GM19043 (cell line): ENCODE measurements at regions not wholly inside any gene's neighbourhood (a gene's known extent, or its start where the extent isn't known, plus 50 kb on each side); places are given as distances from the start of the nearest gene placed in this dataset.

Experiments
- ATAC-seq: cut with Tn5 transposase; IDR thresholded peaks from one replicate; pipeline ENCODE4 v1.9.1; 2021; ENCODE audit warnings: low read depth; ENCODE audit not compliant: unreplicated experiment

GRCh38 chr21:28550057-28550825 lies 442.4 kb downstream of the LTN1 start:
- ATAC-seq = no peak

DNA sequence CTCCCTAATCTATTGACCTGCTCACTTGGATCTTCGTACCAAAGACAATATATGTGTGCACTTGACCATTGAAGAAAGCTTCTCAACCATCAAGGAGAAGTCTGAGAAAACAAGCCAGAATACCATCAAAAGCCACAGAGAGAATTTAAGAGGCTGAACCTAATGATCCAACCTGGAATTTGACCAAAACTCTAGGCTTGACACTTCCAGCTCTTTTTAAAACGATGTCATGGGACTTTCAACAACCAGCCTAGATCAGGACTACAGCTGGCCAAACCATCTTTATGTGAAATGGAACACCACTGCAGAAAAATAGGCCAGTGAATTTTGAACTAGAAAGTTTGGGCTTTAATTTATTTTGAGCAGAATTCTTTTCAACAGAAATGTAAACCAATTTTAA lies 444.4 kb downstream of the LTN1 start:
- ATAC-seq = no peak

DNA sequence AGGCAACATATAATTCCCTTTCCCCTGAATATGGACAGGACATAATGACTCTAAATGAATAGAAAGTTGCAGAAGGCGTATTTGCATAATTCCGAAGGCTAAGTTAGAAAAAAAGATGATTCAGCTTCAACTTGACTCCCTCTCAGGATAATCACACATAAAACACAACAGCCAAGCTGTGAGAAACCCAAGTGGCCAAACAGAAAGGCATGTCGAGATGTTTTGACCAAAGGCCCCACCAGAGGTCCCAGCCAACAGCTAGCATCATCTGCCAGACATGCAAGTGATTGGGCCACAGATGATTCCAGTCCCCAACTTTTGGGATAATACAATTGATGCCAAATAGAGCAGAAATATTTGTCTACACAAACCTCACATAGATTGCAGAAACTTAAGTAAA lies 444.9 kb downstream of the LTN1 start:
- no peak for ATAC-seq

DNA sequence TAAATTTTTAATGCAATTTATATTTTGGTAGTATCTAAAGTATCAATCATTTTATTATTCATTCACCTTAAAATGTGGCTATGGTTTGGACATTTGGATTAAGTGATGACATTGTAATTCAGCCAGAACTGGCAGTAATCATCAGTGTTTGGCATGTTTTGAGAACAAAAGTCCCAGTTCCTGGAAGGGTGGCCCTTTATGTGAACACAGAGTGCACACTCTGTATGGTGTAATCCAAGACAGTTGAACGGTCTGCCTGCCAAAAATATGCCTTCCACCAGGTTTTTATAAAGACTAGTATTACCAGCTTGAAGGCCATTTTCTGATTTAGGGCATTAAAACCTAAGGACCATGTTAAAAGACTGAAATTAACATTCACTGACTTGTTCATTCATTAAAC lies 448.7 kb downstream of the LTN1 start:
- ATAC-seq = no peak

- ATAC-seq = no peak
Observed at GRCh38 chr21:28541371-28542112, 451.1 kb downstream of the LTN1 start.

- ATAC-seq = no peak
Observed at GRCh38 chr21:28540514-28540913, 452.2 kb downstream of the LTN1 start.

GRCh38 chr21:28539623-28539988 lies 453.1 kb downstream of the LTN1 start:
- ATAC-seq = no peak

- ATAC-seq = no peak
Observed at GRCh38 chr21:28538987-28539622, 453.6 kb downstream of the LTN1 start.

- ATAC-seq = no peak
Observed at GRCh38 chr21:28537371-28538079, 455.2 kb downstream of the LTN1 start.

DNA sequence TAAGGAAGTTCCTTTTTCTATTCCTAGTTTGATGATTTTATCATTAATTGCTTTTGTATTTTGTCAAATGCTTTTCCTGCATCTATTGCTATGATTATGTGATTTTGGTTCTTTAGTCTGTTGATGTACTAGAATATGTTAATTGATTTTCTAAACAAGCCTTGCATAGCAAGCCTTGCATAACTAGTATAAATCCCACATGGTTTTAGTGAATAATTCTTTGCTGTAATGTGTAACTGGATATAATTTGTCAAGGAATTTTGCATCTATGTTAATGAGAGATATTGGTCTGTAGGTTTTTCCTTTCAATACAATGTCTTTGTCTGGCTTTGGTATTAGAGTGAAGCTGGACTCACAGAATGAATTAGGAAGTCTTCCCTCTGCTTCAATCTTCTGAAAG lies 460.2 kb downstream of the LTN1 start:
- ATAC-seq = no peak

DNA sequence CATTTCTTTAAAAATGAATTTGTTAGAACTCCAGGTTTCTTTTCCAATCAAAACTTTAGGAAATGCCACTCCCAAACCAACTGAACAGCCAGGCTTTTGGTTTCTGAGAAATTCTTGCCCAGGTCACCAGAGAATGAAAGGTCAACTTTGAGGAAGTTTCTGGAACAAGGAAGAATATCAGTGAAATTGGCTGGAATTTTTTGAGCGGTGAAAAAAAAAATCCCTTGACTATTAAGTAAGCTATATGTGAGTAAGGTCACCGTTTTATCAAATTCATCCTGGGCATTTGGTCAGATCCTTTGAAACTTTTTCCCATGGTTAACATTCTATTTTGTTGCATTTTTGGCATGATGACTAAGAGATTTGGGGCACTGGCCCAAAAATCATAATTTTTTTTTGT lies 469.3 kb downstream of the LTN1 start:
- no peak for ATAC-seq

DNA sequence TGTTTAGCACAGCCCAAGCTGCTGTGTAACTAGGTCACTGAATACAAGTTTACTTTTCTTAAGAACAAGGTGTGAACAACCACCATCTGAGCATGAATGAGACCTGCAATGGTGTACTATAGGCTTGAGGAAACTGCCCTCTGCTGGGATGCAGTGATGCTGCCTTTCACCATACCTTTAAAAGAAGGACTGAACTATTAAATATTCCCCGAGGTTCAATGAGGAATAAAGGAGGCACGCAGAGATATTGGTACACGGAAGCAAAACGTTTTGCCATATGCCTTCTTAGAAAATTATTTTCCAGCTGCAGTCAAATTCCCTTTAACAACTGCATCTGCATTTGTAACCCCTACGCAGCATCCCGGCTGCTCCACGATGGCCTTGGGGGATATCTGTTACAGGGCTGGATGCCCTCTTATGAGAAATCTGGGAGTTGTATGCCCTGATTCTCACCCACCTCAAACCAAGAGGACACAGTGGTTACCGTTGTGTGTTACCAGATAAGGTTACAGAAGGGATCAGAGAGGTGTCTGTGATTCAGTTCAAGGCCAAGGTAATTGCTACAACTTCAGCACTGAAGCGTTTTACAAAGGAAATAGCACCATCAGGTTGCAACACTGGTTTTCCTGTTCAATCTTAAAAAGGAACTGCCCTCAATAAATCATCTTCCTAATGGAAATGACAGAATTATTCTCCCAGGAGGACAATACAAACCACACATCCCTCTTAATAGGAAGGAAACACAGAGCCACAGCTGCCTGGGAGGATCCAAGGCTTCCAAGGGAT lies 470.5 kb downstream of the LTN1 start:
- ATAC-seq = no peak

DNA sequence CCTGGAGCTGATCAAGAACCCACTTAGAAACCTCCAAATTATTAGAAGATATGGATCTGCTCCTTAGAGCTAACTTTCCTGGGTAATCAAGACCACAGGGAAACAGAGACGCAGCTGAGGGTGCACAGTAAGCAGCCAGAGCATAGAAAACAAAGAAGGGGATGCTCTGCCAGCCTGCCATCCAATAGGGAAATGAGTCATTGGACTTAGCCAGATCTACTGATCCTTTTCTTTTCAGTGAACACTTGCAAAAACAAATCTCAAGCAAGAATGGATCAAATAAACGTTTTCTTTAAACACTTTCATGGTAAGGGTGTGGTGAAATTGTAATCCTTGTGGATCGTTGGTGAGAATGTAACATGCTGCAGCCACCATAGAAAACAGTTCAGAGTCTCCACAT lies 474.0 kb downstream of the LTN1 start:
- no peak for ATAC-seq

DNA sequence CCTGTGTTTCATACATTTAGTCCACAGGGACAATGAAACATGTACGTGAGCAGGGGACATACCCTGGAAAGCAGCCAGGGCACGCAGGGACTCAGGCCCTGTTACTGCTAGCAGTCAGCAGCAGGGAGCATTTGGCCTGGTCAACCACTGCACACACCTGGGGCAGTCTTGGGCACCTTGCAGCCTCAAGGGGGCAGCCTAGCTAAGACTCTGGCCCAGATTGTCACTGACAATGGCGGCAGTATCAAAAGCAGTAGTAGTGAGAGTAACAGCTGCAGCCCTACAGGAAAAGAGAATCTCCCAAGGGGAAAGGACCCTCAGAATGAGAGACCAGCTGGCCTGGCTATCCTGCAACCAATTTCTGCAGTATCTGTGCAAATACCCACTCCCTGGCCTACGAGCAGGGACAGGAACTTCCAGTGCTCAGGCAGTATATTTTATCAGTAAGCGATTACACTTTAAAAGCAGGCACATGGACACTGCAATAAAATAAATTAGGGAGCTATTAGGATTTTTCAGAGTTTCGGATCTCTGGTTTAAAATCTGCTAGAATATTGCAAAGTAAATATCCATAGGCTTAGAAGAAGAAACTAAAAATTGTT lies 475.6 kb downstream of the LTN1 start:
- peak; percentile 94 for ATAC-seq

- no peak for ATAC-seq
Observed at GRCh38 chr21:28516021-28516420, 476.7 kb downstream of the LTN1 start.

DNA sequence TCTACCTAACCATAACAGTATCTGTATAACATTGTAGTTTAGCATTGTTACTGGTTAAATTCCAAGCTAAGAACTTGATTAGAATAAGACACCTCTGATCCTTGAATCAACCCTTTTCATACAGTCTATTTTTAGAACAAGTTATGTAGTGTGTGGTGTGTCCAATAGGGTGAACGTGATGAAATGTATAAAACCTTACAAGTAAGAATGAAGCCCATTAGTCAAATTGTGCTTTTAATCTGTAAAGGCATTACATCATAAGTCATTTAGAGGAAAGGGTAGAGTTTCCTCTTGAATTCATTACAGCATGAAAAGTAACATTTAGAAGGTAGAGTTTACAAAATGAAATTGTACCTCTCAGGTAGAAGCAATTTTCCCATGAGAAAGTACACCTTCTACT lies 479.2 kb downstream of the LTN1 start:
- no peak for ATAC-seq

DNA sequence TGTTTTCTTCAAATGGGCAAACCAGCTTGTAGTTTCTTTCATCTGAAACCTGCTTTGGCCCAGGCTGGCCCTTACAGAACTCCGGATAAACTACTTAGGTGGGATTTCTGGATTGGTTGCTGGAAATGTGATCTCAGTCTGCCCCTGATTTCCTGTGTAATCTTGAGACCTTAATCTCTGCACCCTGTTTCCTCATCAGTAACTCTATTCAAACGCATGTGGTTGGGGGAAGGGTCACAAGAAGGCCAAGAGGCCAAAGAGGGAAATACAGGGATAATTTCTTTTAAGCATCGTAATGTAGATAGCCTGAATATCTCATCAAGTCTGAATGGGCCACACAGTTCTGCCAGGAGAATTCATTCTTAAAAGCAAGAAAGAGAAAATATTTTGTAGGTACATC lies 483.6 kb downstream of the LTN1 start:
- no peak for ATAC-seq

GRCh38 chr21:28508126-28508525 lies 484.6 kb downstream of the LTN1 start:
- no peak for ATAC-seq

GRCh38 chr21:28496517-28496916 lies 496.2 kb downstream of the LTN1 start:
- ATAC-seq = no peak

- ATAC-seq = no peak
Observed at GRCh38 chr21:28492127-28492526, 500.6 kb downstream of the LTN1 start.
